NB4 (cell line): ENCODE measurements at regions not wholly inside any gene's neighbourhood (a gene's known extent, or its start where the extent isn't known, plus 50 kb on each side); places are given as distances from the start of the nearest gene placed in this dataset.

ENCODE experiments used
- POLR2A ChIP-seq: IDR thresholded peaks from 2 replicates; pipeline ENCODE4 v1.6.1; 2011; ENCODE audit warnings: mild to moderate bottlenecking; ENCODE audit not compliant: insufficient read length; ENCODE audit errors: extremely low read depth
- TF ChIP-seq, protein P1 (sequence below): IDR thresholded peaks from one replicate; pipeline ENCODE4 v1.5.1; 2012; ENCODE audit warnings: low read depth, low read length

DNA sequence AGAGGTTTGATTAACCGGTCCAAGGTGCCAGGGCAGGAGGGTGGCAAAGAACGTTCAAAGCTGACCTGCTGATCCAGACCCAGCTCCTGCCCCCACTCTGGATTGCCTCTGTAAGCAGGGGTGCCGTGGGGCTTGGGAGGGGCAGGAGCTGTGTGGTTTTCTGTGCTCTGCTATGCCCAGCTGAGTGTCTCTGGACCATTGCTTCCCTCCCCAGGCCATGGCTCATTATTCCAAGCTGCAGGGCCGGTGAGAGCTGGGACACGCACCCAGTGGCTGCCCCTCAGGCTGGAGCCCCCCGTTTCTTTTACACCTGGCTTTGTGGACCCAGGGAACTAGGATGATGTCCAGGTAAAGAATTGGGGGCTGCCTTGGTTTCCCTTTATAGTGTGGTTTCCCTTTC, 238.4 kb upstream of the HS6ST1 start:
- TF ChIP-seq, protein P1, sequence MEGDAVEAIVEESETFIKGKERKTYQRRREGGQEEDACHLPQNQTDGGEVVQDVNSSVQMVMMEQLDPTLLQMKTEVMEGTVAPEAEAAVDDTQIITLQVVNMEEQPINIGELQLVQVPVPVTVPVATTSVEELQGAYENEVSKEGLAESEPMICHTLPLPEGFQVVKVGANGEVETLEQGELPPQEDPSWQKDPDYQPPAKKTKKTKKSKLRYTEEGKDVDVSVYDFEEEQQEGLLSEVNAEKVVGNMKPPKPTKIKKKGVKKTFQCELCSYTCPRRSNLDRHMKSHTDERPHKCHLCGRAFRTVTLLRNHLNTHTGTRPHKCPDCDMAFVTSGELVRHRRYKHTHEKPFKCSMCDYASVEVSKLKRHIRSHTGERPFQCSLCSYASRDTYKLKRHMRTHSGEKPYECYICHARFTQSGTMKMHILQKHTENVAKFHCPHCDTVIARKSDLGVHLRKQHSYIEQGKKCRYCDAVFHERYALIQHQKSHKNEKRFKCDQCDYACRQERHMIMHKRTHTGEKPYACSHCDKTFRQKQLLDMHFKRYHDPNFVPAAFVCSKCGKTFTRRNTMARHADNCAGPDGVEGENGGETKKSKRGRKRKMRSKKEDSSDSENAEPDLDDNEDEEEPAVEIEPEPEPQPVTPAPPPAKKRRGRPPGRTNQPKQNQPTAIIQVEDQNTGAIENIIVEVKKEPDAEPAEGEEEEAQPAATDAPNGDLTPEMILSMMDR = no peak
- TF ChIP-seq POLR2A = no peak
